Type B pancreatic cell (in vitro differentiated cells): ENCODE measurements at regions not wholly inside any gene's neighbourhood (a gene's known extent, or its start where the extent isn't known, plus 50 kb on each side); places are given as distances from the start of the nearest gene placed in this dataset.

Experiments used
- DNase-seq: peaks from one replicate; pipeline ENCODE4 v3.0.0; 2021; ENCODE audit warnings: mixed read lengths; ENCODE audit not compliant: unreplicated experiment; ENCODE audit errors: extremely low spot score
- H3K27ac Mint-ChIP-seq: 2 replicates; pipeline ENCODE4 v1.8.0; 2021; ENCODE audit warnings: mild to moderate bottlenecking, mixed read lengths
- H3K27me3 Mint-ChIP-seq: 2 replicates; pipeline ENCODE4 v1.8.0; 2021; ENCODE audit warnings: mixed read lengths
- H3K36me3 Mint-ChIP-seq: 2 replicates; pipeline ENCODE4 v1.8.0; 2021; ENCODE audit warnings: mixed read lengths
- H3K4me1 Mint-ChIP-seq: one replicate; pipeline ENCODE4 v1.8.0; 2021; ENCODE audit warnings: mixed read lengths; ENCODE audit not compliant: unreplicated experiment
- H3K4me3 Mint-ChIP-seq: 2 replicates; pipeline ENCODE4 v1.8.0; 2021; ENCODE audit warnings: mild to moderate bottlenecking, mixed read lengths
- H3K9me3 Mint-ChIP-seq: 2 replicates; pipeline ENCODE4 v1.8.0; 2021; ENCODE audit warnings: mixed read lengths
- CTCF ChIP-seq: fragments of 200-600 bp; sonication (generic); conservative IDR thresholded peaks from 2 replicates; pipeline ENCODE4 v1.5.0; 2021; ENCODE audit warnings: antibody characterized with exemption, mild to moderate bottlenecking

GRCh38 chr2:103809415-103809814 is 1044.5 kb upstream of the POU3F3 start:
- no peak overlapping the region for H3K27ac Mint-ChIP-seq
- no peaks in the 10 kb centered on the region for H3K27me3 Mint-ChIP-seq
- no peaks in the 10 kb centered on the region for H3K9me3 Mint-ChIP-seq
- DNase-seq = no peak
- no peak for TF ChIP-seq CTCF
- no peaks in the 10 kb centered on the region for H3K36me3 Mint-ChIP-seq
- no peak overlapping the region for H3K4me3 Mint-ChIP-seq
- peaks cover 9% of the 10 kb centered on the region for H3K4me1 Mint-ChIP-seq

- no peak for DNase-seq
- H3K4me1 Mint-ChIP-seq = peaks cover 9% of the 10 kb centered on the region
- H3K27ac Mint-ChIP-seq = no peak overlapping the region
- TF ChIP-seq CTCF = no peak
- no peaks in the 10 kb centered on the region for H3K36me3 Mint-ChIP-seq
- H3K9me3 Mint-ChIP-seq = no peaks in the 10 kb centered on the region
- H3K27me3 Mint-ChIP-seq = no peaks in the 10 kb centered on the region
- H3K4me3 Mint-ChIP-seq = no peak overlapping the region
These were observed 1043.9 kb upstream of the POU3F3 start for GRCh38 chr2:103809941-103810441.

- no peaks in the 10 kb centered on the region for H3K9me3 Mint-ChIP-seq
- peaks cover 9% of the 10 kb centered on the region for H3K4me1 Mint-ChIP-seq
- no peak for TF ChIP-seq CTCF
- DNase-seq = no peak
- no peaks in the 10 kb centered on the region for H3K36me3 Mint-ChIP-seq
- H3K27ac Mint-ChIP-seq = no peak overlapping the region
- no peaks in the 10 kb centered on the region for H3K27me3 Mint-ChIP-seq
- no peak overlapping the region for H3K4me3 Mint-ChIP-seq
These were observed 1043.0 kb upstream of the POU3F3 start for GRCh38 chr2:103810875-103811274.

GRCh38 chr2:103814016-103814415 is 1039.9 kb upstream of the POU3F3 start:
- no peak overlapping the region for H3K4me3 Mint-ChIP-seq
- peaks cover 3% of the 10 kb centered on the region for H3K27me3 Mint-ChIP-seq
- H3K9me3 Mint-ChIP-seq = no peaks in the 10 kb centered on the region
- no peak overlapping the region for H3K27ac Mint-ChIP-seq
- H3K36me3 Mint-ChIP-seq = no peaks in the 10 kb centered on the region
- TF ChIP-seq CTCF = no peak
- H3K4me1 Mint-ChIP-seq = peaks cover 9% of the 10 kb centered on the region
- no peak for DNase-seq

GRCh38 chr2:103815731-103816130 is 1038.2 kb upstream of the POU3F3 start:
- no peak for DNase-seq
- Mint-ChIP-seq H3K27ac (no peak overlapping the region), H3K4me3 (no peak overlapping the region), H3K36me3 (no peaks in the 10 kb centered on the region), H3K27me3 (peaks cover 3% of the 10 kb centered on the region), H3K4me1 (no peaks in the 10 kb centered on the region), H3K9me3 (no peaks in the 10 kb centered on the region)
- no peak for TF ChIP-seq CTCF

GRCh38 chr2:103817746-103818145 is 1036.2 kb upstream of the POU3F3 start:
- Mint-ChIP-seq H3K27ac (no peak overlapping the region), H3K4me1 (no peaks in the 10 kb centered on the region), H3K4me3 (no peak overlapping the region), H3K27me3 (peaks cover 3% of the 10 kb centered on the region), H3K36me3 (no peaks in the 10 kb centered on the region), H3K9me3 (no peaks in the 10 kb centered on the region)
- DNase-seq = no peak
- TF ChIP-seq CTCF = no peak
